NCI-H1694 (cell line): ENCODE measurements at regions not wholly inside any gene's neighbourhood (a gene's known extent, or its start where the extent isn't known, plus 50 kb on each side); places are given as distances from the start of the nearest gene placed in this dataset.
"Not testable (repeated sequence)": the region's sequence is repeated elsewhere in the genome, so short reads cannot be mapped to it uniquely, and the experiment has no call there.

ENCODE experiments used
- DNase-seq: peaks from one replicate; lab custom pipeline; 2025; lab: John Stamatoyannopoulos, UW

DNA sequence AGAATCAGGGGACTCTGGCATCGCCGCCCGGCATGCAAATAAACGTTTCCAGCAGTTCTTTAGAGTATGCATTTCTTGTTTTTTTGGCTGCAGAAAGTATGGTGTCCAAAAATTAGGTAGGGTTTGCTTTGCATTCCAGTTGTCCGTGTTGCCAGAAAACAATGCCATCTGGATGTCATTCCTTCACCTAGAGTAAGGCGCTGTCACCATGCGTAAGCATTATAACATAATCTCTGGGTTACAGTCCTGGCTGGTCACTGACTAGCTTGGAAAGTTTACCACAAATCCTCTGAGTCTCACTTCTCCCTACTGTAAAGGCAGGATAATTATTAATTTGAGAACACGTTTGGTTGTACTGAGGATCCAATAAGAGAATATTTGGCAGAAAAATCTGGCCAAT lies 457.7 kb downstream of the XYLT1 start:
- no peak for DNase-seq

DNA sequence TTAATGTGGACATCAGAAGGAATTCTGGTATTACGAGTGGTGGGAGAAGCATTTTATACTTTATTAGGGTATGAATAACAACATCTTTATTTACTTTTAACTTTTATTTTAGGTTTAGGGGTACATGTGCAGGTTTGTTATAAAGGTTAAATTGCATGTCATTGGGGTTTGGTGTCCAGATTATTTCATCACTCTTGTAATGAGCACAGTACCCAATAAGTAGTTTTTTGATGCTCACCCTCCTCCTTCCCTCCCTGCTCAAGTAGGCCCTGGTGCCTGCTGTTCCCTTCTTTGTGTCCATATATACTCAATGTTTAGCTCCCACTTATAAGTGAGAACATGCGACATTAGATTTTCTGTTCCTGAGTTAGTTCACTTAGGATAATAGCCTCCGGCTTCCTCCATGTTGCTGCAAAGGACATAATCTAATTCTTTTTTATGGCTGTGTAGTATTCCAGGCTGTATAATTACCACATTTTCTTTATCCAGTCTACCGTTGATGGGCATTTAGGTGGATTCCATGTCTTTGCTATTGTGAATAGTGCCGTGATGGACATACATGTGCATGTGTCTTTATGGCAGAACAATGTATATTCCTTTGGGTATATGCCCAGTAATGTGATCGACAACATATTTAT lies 456.2 kb downstream of the XYLT1 start:
- no peak for DNase-seq

DNA sequence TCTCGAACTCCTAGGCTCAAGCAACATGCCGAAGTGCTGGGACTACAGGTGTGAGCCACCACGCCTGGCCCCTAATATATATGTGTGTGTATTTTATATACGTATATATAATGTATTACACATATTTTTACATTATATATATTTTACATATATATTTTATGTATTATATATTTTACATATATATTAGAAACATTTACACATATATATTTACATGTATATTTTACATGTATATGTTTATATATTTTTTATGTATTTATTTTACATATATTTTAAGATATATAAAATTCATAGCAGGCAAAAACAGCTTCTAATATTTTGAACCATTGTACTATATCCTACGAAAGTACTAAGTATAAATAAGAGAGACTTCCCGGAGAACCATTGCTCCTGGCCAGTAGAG lies 455.1 kb downstream of the XYLT1 start:
- no peak for DNase-seq

DNA sequence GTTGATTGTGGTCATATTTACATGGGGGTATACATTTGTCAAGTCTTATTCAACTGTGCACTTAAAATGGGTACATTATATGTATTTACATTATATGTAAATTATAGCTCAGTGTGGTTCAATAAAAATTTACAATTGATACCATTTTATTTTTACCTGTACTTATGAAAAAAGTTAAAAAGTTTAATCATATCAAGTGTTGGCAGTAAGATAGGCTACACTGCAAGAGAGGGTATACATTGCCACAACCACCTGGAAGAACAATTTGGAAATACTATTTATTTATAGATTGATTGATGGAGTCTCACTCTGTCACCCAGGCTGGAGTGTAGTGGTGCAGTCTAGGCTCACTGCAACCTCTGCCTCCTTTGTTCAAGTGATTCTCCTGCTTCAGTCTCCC lies 453.3 kb downstream of the XYLT1 start:
- no peak for DNase-seq

DNA sequence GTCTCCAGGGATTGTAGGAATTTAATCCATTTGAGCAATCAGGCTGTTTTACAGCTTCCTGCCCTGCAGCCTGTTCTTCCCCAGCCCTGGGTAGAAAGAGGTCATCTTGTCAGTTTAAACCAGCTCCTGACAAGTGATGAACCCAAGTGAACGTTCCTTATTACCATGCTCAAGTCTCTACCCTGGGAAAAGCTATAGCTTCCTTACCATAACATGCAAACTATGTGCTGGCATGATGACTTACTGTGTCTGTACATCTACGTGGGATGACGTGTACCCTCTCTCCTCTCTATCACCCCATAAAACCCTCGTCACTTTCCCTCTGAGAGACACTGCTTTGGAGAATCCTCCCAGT lies 452.2 kb downstream of the XYLT1 start:
- no peak for DNase-seq

DNA sequence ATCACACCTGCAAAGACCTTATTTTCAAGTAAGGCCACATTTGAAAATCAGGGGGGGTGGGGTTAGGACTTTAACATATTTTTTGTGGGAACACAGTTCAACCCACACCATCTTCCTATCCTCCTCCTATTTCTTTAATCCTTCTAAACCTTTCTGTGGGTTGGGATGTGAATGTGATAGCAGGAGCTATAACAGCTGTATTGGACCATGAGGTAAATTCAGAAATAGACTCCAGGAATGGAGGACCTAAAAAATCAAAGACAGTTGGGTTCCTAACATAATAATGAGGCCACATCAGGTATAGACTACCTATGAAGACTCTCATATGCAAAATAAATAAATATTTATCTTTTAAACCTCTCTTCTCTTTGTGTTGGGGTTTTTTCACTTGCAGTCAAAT lies 451.4 kb downstream of the XYLT1 start:
- no peak for DNase-seq

DNA sequence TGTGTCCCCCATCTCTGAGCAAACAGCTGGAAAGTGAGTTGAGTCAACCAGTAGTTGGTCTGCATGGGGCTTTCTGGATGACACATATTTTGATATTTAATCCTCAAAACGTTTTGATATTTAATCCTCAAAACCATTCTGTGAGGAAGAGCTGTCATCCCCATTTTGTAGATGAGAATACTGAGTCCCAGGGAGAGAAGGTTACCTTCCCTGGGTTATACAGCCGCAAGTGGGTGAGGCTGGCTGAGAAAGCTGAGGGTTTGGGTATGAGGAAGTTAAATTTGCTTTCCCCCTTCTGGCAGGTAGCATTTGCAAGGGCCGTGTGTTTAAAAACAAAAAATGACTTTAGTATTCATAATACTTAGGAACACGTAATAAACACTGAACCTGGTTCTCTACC lies 447.2 kb downstream of the XYLT1 start:
- no peak for DNase-seq

DNA sequence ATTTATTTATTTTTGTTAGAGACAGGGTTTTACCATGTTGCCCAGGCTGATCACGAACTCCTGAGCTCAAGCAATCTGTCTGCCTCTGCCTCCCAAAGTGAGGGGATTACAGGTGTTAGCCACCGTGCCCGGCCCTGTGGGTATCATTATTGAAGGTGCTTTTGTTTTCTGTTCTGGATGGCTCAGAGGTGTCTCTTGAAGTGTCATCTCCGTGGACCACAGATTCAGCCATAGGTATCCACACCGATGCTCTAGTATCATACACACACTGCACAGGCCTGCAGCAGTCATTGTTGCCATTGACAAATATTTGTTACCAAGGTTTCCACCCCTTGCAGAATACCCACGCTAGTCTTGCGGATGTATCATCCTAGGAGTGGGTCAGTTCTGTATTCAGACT lies 446.2 kb downstream of the XYLT1 start:
- DNase-seq, result no peak

DNA sequence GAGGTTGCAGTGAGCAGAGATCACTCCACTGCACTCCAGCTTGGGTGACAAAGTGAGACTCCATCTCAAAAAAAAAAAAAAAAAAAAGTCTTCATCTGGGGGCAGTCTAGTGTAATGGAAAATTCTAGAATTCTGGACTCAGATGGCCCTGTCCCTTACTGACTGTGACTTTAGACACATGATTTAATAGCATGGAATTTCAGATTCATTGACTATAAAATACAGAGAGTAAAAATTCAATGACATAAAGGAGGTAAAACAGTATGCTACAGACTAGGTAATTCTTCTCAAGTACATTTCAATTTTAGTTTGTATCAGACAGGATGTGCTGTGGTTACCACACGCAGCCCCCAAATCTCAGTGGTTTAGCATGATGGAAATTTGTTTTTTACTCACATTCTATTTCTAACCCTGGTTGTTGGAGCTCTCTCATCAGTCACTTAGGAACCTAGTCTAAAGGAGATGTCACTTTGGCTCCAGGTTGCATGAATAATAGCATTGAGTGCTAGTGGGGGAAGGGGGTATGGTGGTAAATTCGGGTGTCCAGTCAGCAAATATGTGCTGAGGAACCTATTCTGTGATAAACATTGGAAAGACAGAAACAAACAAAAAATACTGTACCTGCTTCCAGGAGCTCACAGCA lies 444.0 kb downstream of the XYLT1 start:
- DNase-seq, result no peak

DNA sequence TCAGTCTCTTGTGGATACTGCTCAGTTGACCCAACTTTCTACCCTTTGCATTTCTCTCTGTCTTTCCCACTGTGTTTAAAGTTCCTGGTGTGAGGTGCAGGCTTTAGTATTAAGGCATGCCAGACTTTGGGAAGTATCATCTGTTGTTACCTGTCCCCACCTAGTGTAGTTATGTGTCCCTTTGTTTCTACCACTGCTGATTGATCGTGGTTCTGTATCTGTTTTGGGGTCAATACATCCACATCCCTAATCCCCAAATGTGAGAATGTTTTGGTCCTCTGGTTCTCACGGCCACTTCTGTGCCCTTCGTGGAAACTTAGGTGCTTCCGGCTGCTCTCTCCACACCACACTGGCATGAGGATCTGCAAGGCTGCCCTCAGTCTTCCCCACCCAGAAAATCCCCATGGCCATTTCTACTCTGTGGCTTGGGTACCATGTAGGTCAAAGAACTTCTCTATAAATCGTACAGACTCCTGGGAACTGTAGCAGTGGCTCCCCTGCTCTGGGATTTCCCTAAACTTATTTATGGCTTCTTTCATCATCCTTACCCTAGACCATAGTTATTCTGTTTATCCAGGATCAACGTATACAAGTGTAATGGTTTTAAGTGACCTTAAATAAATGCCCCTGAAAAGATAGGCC lies 443.2 kb downstream of the XYLT1 start:
- no peak for DNase-seq

DNA sequence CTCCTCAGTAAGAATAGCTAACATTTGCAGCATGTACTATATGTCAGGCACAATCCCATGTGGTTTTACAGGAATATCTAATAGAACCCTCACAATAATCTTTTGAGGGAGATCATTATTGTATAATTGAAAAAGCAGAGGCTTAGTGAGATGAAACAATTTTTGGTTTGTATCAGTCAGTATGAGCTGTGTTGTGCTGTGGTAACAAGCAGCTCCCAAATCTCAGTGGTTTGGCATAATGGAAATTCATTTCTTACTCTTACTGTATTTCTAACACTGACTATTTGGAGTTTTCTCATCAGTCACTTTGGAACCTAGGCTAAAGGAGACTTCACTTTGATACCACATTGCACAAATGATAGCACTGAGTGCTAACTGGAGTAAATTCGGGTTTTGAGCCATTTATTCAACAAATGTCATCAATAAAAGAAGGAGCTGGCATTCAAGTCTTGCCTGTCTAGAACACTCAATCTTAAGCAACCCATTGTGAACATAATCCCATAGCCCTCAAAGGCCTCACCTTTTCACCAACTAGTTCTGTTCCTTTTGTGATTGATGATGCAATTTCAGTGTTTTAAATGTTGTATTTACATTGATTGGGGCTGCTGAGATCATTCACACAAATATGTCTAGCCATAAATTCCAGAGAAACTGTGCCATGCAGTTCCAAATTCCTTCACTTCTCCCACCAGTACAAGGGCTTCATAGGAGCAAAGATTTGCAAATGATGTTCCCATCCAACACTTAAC lies 441.0 kb downstream of the XYLT1 start:
- no peak for DNase-seq

DNA sequence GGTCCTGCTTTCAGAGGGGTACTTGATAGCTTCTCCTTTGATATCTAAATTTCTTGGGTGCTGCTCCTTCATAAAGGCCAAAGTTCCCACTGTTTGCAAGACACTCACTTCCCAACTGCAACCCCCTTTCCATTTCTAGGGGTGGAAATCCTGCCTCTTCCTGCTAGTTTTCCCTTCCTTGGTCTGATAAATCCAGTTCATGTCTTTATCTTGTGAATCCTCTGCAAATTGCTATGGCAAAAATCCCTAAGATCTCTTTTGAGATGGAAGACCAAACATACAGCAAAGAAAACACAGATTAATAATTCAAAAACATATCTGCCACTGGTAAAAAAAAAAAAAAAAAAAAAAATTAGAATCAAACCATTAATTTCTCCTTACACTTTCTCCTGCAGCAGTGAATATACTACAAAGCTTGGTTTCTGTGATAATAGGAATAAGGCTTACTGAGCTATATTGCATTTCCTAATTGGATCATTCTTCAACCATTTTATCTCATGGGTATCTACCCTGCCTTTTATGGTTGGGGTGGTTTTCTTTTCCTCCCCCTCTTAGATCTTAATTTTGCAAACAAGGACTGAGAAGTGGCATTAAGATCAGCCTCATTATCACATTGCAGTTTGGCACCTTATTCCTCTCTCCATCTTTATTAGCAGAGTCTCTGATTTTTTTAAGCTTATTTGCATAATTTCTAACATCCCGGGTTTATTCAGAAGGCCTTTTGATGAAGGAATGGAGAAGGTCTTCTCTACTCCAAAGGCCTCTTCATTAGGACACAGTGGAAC lies 439.1 kb downstream of the XYLT1 start:
- DNase-seq, result no peak

DNA sequence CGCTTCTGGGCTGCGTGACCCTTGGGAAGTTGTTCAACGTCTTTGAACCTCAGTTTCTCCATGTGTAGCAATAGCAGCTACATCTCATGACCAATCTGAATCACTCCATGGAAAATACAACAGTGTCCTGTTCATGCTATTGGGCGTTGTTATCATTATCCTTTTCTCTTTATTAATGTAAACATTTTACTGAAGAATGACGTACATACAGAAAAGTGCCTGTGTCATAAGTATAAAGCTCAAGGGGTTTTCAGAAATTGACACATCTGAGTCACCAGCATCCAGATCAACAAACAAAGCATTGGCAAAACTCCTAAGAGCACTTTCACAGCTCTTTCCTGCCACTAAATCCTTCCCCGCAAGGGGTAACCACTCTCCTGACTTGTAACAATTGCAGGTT lies 438.4 kb downstream of the XYLT1 start:
- no peak for DNase-seq

DNA sequence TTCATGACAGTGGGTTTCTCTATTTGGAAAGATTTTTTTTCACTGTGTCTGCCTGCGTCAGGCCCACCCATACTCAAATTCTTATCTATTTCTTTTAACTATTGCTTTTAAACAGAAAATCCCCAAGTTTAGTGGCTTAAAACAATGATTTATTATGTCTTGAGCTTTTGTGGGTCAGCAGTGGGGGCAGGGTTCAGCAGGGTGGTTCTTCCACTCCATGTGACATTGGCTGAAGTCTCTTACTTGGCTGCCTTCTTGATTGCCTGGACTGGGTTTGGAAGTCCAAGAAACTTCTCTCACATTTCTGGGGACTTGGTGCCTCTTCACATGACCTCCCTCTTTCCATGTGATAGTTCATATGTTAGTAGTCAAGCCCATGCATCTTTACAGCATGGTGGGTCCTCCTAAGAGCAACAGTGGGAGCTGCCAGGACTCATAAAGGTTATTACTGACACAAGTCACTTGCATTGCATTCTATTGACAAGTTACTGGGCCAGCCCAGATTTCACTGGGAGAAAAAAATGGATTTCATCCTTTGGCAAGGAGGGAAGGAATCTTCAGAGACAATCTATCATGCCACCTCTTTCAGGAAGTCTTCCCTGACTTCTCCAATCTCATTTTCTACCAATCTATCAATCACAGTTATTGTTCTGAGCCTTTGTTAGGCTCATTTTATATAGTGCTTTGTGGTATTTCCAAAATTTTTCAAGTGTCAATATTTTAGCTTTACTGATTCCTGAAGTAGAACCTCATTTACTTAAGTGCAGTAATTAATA lies 436.1 kb downstream of the XYLT1 start:
- no peak for DNase-seq

DNA sequence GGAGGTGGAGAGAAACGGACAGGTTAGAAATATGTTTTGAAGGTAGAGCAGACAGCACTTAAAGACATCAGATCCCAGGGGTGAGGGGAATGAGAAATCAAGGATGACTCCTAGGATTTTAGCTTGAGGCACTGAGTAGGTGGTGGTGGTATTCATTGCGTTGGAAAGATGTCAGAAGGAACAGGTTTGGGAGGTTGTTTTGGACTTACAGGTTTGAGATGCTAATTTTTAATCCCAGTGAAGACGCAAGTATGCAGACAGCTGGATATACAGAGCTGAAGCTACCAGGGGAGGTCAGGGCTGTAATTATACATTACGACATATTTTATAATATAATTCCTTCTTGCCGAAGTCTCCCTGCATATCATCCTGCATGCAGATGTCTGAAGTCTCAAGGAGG lies 433.3 kb downstream of the XYLT1 start:
- no peak for DNase-seq

DNA sequence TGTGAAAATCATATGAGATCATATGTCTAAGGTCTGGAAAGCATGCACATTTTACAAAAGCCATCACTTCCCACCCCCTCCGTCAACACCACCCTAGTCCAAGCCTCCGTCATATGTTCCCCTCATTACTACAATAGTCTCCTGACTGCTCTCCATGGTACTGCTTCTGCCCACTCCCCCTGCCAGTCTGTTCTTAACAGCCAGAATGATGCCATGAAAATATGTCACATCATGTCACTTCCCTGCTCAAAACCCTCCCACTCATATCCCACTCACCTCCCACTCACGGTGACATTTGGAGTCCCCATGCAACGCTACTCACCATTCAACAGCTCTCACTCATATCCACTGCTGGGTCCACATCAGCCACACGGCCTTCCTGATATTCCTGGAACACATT lies 432.3 kb downstream of the XYLT1 start:
- DNase-seq, result no peak

DNA sequence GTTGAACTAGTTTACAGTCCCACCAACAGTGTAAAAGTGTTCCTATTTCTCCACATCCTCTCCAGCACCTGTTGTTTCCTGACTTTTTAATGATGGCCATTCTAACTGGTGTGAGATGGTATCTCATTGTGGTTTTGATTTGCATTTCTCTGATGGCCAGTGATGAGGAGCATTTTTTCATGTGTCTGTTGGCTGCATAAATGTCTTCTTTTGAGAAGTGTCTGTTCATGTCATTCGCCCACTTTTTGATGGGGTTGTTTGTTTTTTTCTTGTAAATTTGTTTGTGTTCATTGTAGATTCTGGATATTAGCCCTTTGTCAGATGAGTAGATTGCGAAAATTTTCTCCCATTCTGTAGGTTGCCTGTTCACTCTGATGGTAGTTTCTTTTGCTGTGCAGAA lies 421.7 kb downstream of the XYLT1 start:
- not testable (repeated sequence) for DNase-seq

DNA sequence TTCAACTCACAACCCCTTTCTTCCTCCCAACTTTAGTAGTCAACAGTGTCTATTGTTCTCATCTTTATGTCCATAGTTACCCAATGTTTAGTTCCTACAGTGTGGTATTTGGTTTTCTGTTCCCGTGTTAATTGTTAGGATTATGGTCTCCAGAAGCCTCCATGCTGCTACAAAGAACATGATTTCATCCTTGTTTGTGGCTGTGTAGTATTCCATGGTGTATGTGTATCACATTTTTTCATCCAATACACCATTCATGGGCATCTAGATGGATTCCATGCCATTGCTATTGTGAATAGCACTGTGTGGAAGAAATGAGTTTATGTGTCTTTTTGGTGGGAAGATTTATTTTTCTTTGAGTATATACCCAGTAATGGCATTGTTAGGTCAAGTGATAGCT lies 420.3 kb downstream of the XYLT1 start:
- no peak for DNase-seq
